ENCODE measurements at regions not wholly inside any gene's neighbourhood (a gene's known extent, or its start where the extent isn't known, plus 50 kb on each side); places are given as distances from the start of the nearest gene placed in this dataset.

- no peaks in the 10 kb centered on the region for H3K9me3 ChIP-seq (ENCODE audit: insufficient read depth, low read length)
- H3K4me1 ChIP-seq (ENCODE audit: insufficient read depth, insufficient read length), result no peaks in the 10 kb centered on the region
- H3K36me3 ChIP-seq (ENCODE audit: insufficient read depth, insufficient read length, low read length), result no peaks in the 10 kb centered on the region
- no peak for DNase-seq (ENCODE audit: low read depth, low spot score)
- no peak overlapping the region for H3K9ac ChIP-seq (ENCODE audit: insufficient read length, low read depth)
- H3K27me3 ChIP-seq (ENCODE audit: insufficient read depth, insufficient read length), result no peaks in the 10 kb centered on the region
- H3K4me3 ChIP-seq (ENCODE audit: insufficient read length, low read depth), result no peak overlapping the region
- TF ChIP-seq ZNF274 (IDR thresholded peaks at IDR 0.05; ENCODE audit: low read depth, low read length), result no peak
These were observed 130.9 kb upstream of the AFDN start for GRCh38 chr6:167695831-167696230.

GRCh38 chr6:167696296-167696695 is 130.4 kb upstream of the AFDN start:
- DNase-seq (ENCODE audit: low read depth, low spot score), result no peak
- TF ChIP-seq ZNF274 (IDR thresholded peaks at IDR 0.05; ENCODE audit: low read depth, low read length), result no peak
- TF ChIP-seq YY1 (IDR thresholded peaks at IDR 0.05; ENCODE audit: insufficient read depth, insufficient read length), result no peak
- no peak for TF ChIP-seq SUZ12 (IDR thresholded peaks at IDR 0.05; ENCODE audit: extremely low read depth, insufficient read depth, insufficient read length)
- no peaks in the 10 kb centered on the region for H3K9me3 ChIP-seq (ENCODE audit: insufficient read depth, low read length)

GRCh38 chr6:167697316-167697715 is 129.4 kb upstream of the AFDN start:
- Histone ChIP-seq H3K4me3 (ENCODE audit: insufficient read length, low read depth) (no peak overlapping the region), H3K9ac (ENCODE audit: insufficient read length, low read depth) (no peak overlapping the region), H3K36me3 (ENCODE audit: insufficient read depth, insufficient read length, low read length) (no peaks in the 10 kb centered on the region), H3K9me3 (ENCODE audit: insufficient read depth, low read length) (no peaks in the 10 kb centered on the region), H3K4me1 (ENCODE audit: insufficient read depth, insufficient read length) (no peaks in the 10 kb centered on the region), H3K27me3 (ENCODE audit: insufficient read depth, insufficient read length) (no peaks in the 10 kb centered on the region)
- TF ChIP-seq SUZ12 (IDR thresholded peaks at IDR 0.05; ENCODE audit: extremely low read depth, insufficient read depth, insufficient read length) (no peak), YY1 (IDR thresholded peaks at IDR 0.05; ENCODE audit: insufficient read depth, insufficient read length) (no peak)
- DNase-seq (ENCODE audit: low read depth, low spot score), result no peak

More at GRCh38 chr6:167696296-167696695, 130.4 kb upstream of the AFDN start:
- no peaks in the 10 kb centered on the region for H3K36me3 ChIP-seq (ENCODE audit: insufficient read depth, insufficient read length, low read length)
- H3K4me3 ChIP-seq (ENCODE audit: insufficient read length, low read depth), result no peak overlapping the region
- H3K9ac ChIP-seq (ENCODE audit: insufficient read length, low read depth), result no peak overlapping the region
- no peaks in the 10 kb centered on the region for H3K27me3 ChIP-seq (ENCODE audit: insufficient read depth, insufficient read length)
- no peaks in the 10 kb centered on the region for H3K4me1 ChIP-seq (ENCODE audit: insufficient read depth, insufficient read length)

GRCh38 chr6:167698540-167698939 is 128.2 kb upstream of the AFDN start:
- TF ChIP-seq YY1 (IDR thresholded peaks at IDR 0.05; ENCODE audit: insufficient read depth, insufficient read length) (no peak), ZNF274 (IDR thresholded peaks at IDR 0.05; ENCODE audit: low read depth, low read length) (no peak), SUZ12 (IDR thresholded peaks at IDR 0.05; ENCODE audit: extremely low read depth, insufficient read depth, insufficient read length) (no peak)
- H3K4me1 ChIP-seq (ENCODE audit: insufficient read depth, insufficient read length), result no peaks in the 10 kb centered on the region
- no peak overlapping the region for H3K9ac ChIP-seq (ENCODE audit: insufficient read length, low read depth)
- no peaks in the 10 kb centered on the region for H3K9me3 ChIP-seq (ENCODE audit: insufficient read depth, low read length)
- H3K4me3 ChIP-seq (ENCODE audit: insufficient read length, low read depth), result no peak overlapping the region
- H3K27me3 ChIP-seq (ENCODE audit: insufficient read depth, insufficient read length), result no peaks in the 10 kb centered on the region
- no peaks in the 10 kb centered on the region for H3K36me3 ChIP-seq (ENCODE audit: insufficient read depth, insufficient read length, low read length)
- DNase-seq (ENCODE audit: low read depth, low spot score), result no peak

GRCh38 chr6:167699141-167699931 is 127.4 kb upstream of the AFDN start:
- Histone ChIP-seq H3K4me3 (ENCODE audit: insufficient read length, low read depth) (no peak overlapping the region), H3K9me3 (ENCODE audit: insufficient read depth, low read length) (no peaks in the 10 kb centered on the region), H3K27me3 (ENCODE audit: insufficient read depth, insufficient read length) (no peaks in the 10 kb centered on the region), H3K36me3 (ENCODE audit: insufficient read depth, insufficient read length, low read length) (no peaks in the 10 kb centered on the region), H3K4me1 (ENCODE audit: insufficient read depth, insufficient read length) (no peaks in the 10 kb centered on the region), H3K9ac (ENCODE audit: insufficient read length, low read depth) (no peak overlapping the region)
- no peak for TF ChIP-seq YY1 (IDR thresholded peaks at IDR 0.05; ENCODE audit: insufficient read depth, insufficient read length)
- TF ChIP-seq ZNF274 (IDR thresholded peaks at IDR 0.05; ENCODE audit: low read depth, low read length), result no peak
- TF ChIP-seq SUZ12 (IDR thresholded peaks at IDR 0.05; ENCODE audit: extremely low read depth, insufficient read depth, insufficient read length), result no peak
- no peak for DNase-seq (ENCODE audit: low read depth, low spot score)

- H3K36me3 ChIP-seq (ENCODE audit: insufficient read depth, insufficient read length, low read length), result no peaks in the 10 kb centered on the region
- TF ChIP-seq SUZ12 (IDR thresholded peaks at IDR 0.05; ENCODE audit: extremely low read depth, insufficient read depth, insufficient read length) (no peak), ZNF274 (IDR thresholded peaks at IDR 0.05; ENCODE audit: low read depth, low read length) (no peak), YY1 (IDR thresholded peaks at IDR 0.05; ENCODE audit: insufficient read depth, insufficient read length) (no peak)
- no peak for DNase-seq (ENCODE audit: low read depth, low spot score)
- no peaks in the 10 kb centered on the region for H3K4me1 ChIP-seq (ENCODE audit: insufficient read depth, insufficient read length)
- no peaks in the 10 kb centered on the region for H3K9me3 ChIP-seq (ENCODE audit: insufficient read depth, low read length)
- no peaks in the 10 kb centered on the region for H3K27me3 ChIP-seq (ENCODE audit: insufficient read depth, insufficient read length)
- no peak overlapping the region for H3K4me3 ChIP-seq (ENCODE audit: insufficient read length, low read depth)
- no peak overlapping the region for H3K9ac ChIP-seq (ENCODE audit: insufficient read length, low read depth)
These were observed 126.5 kb upstream of the AFDN start for GRCh38 chr6:167700199-167700598.

- H3K27me3 ChIP-seq (ENCODE audit: insufficient read depth, insufficient read length), result no peaks in the 10 kb centered on the region
- no peak for TF ChIP-seq SUZ12 (IDR thresholded peaks at IDR 0.05; ENCODE audit: extremely low read depth, insufficient read depth, insufficient read length)
- TF ChIP-seq ZNF274 (IDR thresholded peaks at IDR 0.05; ENCODE audit: low read depth, low read length), result no peak
- TF ChIP-seq YY1 (IDR thresholded peaks at IDR 0.05; ENCODE audit: insufficient read depth, insufficient read length), result no peak
- H3K9ac ChIP-seq (ENCODE audit: insufficient read length, low read depth), result no peak overlapping the region
- no peak overlapping the region for H3K4me3 ChIP-seq (ENCODE audit: insufficient read length, low read depth)
- no peak for DNase-seq (ENCODE audit: low read depth, low spot score)
- no peaks in the 10 kb centered on the region for H3K9me3 ChIP-seq (ENCODE audit: insufficient read depth, low read length)
- H3K36me3 ChIP-seq (ENCODE audit: insufficient read depth, insufficient read length, low read length), result no peaks in the 10 kb centered on the region
- no peaks in the 10 kb centered on the region for H3K4me1 ChIP-seq (ENCODE audit: insufficient read depth, insufficient read length)
These were observed 125.7 kb upstream of the AFDN start for GRCh38 chr6:167701010-167701409.

Measured in NT2/D1 (cell line).